RWPE1 (cell line): ENCODE measurements at regions not wholly inside any gene's neighbourhood (a gene's known extent, or its start where the extent isn't known, plus 50 kb on each side); places are given as distances from the start of the nearest gene placed in this dataset.

Experiments used
- CTCF ChIA-PET: fragments of 350-600 bp; sonication (Branson Sonifier 250); formaldehyde crosslinking; extraction: SDS; loops from one replicate; lab custom pipeline; 2021; lab: Yijun Ruan, JAX
- POLR2A ChIA-PET: fragments of 400-600 bp; formaldehyde crosslinking; extraction: SDS; loops from one replicate; lab custom pipeline; 2020; ENCODE audit warnings: antibody characterized with exemption; ENCODE audit not compliant: low non-redundant PET; lab: Yijun Ruan, JAX
- DNase-seq: peaks from one replicate; pipeline ENCODE4 v3.0.0; 2012; ENCODE audit warnings: low spot score
- H3K27ac ChIP-seq: fragments of 450-650 bp; 2 replicates; pipeline ENCODE4 v1.5.1; 2017
- CTCF ChIP-seq: fragments of 450-650 bp; conservative IDR thresholded peaks from 2 replicates; pipeline ENCODE4 v1.5.1; 2017; ENCODE audit warnings: low read depth, mild to moderate bottlenecking

DNA sequence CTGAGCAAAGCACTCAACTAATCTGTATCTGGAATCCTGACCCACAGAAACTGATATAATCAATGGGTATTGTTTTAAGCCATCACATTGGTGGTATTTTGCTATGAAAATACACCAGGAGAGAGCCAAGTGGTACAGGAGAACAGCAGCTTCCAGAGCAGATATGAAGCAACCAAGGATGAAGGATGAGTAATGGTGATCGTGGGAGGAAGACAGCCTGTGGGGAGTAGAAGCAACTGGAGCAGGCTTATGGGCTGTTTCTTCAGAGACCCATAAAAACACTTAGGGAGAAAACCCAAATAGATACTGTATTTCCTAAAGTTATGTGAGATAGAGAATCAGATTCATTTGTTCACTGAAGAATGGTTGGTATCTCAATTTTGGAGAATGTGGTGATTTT, 330.8 kb downstream of the NUP35 start:
- no peak overlapping the region for H3K27ac ChIP-seq
- ChIA-PET POLR2A (no interaction called here), CTCF (no interaction called here)
- TF ChIP-seq CTCF: no peak
- no peak for DNase-seq

DNA sequence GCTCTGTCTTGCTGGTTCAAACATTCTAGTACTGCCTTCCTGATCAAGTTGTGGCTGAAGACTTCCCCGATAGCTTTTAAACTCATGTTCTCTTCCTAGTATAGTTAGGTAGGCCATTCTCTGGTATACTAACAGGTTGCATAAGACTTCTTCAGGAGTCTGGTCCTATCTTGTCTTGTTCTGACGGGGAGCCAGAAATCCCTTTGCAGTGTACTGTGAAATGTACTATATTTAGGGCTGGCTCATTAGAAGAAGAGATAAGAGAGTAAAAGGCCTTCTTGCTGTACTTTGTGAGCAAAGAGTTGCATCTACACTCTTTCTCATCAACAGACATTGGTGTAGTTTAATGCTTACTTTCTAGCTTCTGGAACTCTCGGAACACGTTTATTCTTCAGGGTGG, 331.9 kb downstream of the NUP35 start:
- ChIA-PET CTCF (no interaction called here), POLR2A (no interaction called here)
- no peak for TF ChIP-seq CTCF
- no peak overlapping the region for H3K27ac ChIP-seq
- no peak for DNase-seq

DNA sequence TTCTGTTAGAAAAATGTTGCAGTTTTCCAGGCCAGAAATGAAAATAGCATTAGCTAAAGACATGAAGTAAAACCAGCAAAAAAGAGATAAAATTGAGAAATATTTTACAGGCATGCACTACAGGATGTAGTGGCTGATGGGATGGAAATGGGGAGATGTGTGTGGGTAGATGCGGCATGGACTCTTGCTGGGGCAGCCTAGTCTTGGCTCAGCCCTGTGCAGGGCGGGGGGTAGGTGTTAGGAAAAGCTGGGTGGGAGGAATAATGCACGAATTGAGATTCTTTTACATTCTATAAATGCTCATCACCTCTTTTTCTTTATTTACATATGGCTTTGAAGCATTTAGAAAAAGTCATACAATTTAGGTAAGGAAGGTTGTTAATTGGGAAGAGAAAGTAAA, 334.2 kb downstream of the NUP35 start:
- no peak overlapping the region for H3K27ac ChIP-seq
- TF ChIP-seq CTCF: no peak
- ChIA-PET CTCF (interaction anchor here (0.5 kb wide), 1 partner anchor 59 kb away, joined by 3 read pairs; no protein-coding TSS in a partner anchor), POLR2A (no interaction called here)
- no peak for DNase-seq

DNA sequence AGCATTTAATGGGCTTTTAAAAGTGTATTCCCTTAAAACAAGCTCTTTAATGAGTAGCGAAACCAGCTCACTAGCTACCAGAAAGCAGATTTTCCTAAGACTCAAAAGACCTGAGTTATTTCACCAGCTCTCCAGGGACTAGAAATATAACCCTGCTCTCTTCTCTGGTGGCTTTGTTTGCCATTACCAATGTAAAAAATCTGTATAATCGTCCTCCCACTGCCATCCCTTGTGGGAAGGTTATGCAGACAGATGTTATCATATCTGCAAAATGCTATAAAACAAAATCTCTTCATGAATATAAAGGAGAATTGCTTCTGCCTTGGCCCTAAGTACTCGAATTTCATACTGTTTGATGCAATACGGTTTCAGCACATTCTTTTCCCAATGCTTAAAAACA, 335.2 kb downstream of the NUP35 start:
- no peak for TF ChIP-seq CTCF
- DNase-seq: no peak
- ChIA-PET POLR2A (no interaction called here), CTCF (no interaction called here)
- no peak overlapping the region for H3K27ac ChIP-seq

- no peak for TF ChIP-seq CTCF
- no peak overlapping the region for H3K27ac ChIP-seq
- DNase-seq: no peak
- ChIA-PET CTCF (no interaction called here), POLR2A (no interaction called here)
These were observed 339.6 kb downstream of the NUP35 start for GRCh38 chr2:183463821-183464220.

- CTCF ChIA-PET: no interaction called here
- POLR2A ChIA-PET: no interaction called here
- no peak for DNase-seq
- no peak overlapping the region for H3K27ac ChIP-seq
- TF ChIP-seq CTCF: no peak
These were observed 340.8 kb downstream of the NUP35 start for GRCh38 chr2:183465048-183465447.
